Activated CD8-positive, alpha-beta memory T cell treated with anti-CD3 and anti-CD28 coated beads, Interleukin-2, amount 50 U/mL, for 24 hours (primary cell): ENCODE measurements at regions not wholly inside any gene's neighbourhood (a gene's known extent, or its start where the extent isn't known, plus 50 kb on each side); places are given as distances from the start of the nearest gene placed in this dataset.

Experiments used
- DNase-seq: peaks from one replicate; pipeline ENCODE4 v3.0.0-alpha.2; 2020; ENCODE audit errors: extremely low read depth

GRCh38 chr20:51218603-51219002 is 195.7 kb upstream of the KCNG1 start:
- DNase-seq = no peak

GRCh38 chr20:51217347-51218045 is 194.6 kb upstream of the KCNG1 start:
- DNase-seq = no peak

- no peak for DNase-seq
These were observed 193.9 kb upstream of the KCNG1 start for GRCh38 chr20:51216850-51217249.

- DNase-seq = no peak
These were observed 189.9 kb upstream of the KCNG1 start for GRCh38 chr20:51212816-51213215.

- DNase-seq = no peak
These were observed 188.3 kb upstream of the KCNG1 start for GRCh38 chr20:51211191-51211590.

GRCh38 chr20:51210084-51210483 is 187.2 kb upstream of the KCNG1 start:
- DNase-seq = no peak

- no peak for DNase-seq
These were observed 185.3 kb upstream of the KCNG1 start for GRCh38 chr20:51208162-51208561.

- no peak for DNase-seq
These were observed 183.2 kb upstream of the KCNG1 start for GRCh38 chr20:51206032-51206662.

- DNase-seq = no peak
These were observed 181.9 kb upstream of the KCNG1 start for GRCh38 chr20:51204794-51205193.

GRCh38 chr20:51204051-51204715 is 181.3 kb upstream of the KCNG1 start:
- DNase-seq = no peak

GRCh38 chr20:51202304-51202703 is 179.4 kb upstream of the KCNG1 start:
- no peak for DNase-seq

- no peak for DNase-seq
These were observed 177.0 kb upstream of the KCNG1 start for GRCh38 chr20:51199920-51200319.

GRCh38 chr20:51198876-51199523 is 176.1 kb upstream of the KCNG1 start:
- DNase-seq = no peak

- DNase-seq = no peak
These were observed 175.3 kb upstream of the KCNG1 start for GRCh38 chr20:51198238-51198637.

- DNase-seq = no peak
These were observed 174.2 kb upstream of the KCNG1 start for GRCh38 chr20:51196991-51197651.

- no peak for DNase-seq
These were observed 173.1 kb upstream of the KCNG1 start for GRCh38 chr20:51195990-51196389.

GRCh38 chr20:51195419-51195901 is 172.6 kb upstream of the KCNG1 start:
- no peak for DNase-seq

GRCh38 chr20:51193066-51193772 is 170.3 kb upstream of the KCNG1 start:
- DNase-seq = no peak

GRCh38 chr20:51190783-51191180 is 167.9 kb upstream of the KCNG1 start:
- no peak for DNase-seq

GRCh38 chr20:51189814-51190782 is 167.2 kb upstream of the KCNG1 start:
- no peak for DNase-seq
